ENCODE measurements at regions not wholly inside any gene's neighbourhood (a gene's known extent, or its start where the extent isn't known, plus 50 kb on each side); places are given as distances from the start of the nearest gene placed in this dataset.

- Histone ChIP-seq H3K4me1 (ENCODE audit: control insufficient read depth in 3 of 3, insufficient read depth in 2 of 3, low read depth in 1 of 3, low read length in 2 of 3) (no peaks in the 10 kb centered on the region), H3K4me3 (ENCODE audit: low read depth in 1 of 3, low read length in 3 of 3) (no peak overlapping the region), H3K36me3 (ENCODE audit: control insufficient read depth in 3 of 3, insufficient read depth in 2 of 3, low read depth in 1 of 3, low read length in 3 of 3) (no peaks in the 10 kb centered on the region), H3K9me3 (ENCODE audit: control insufficient read depth in 2 of 2, insufficient read depth in 1 of 2, low read depth in 1 of 2, low read length in 1 of 2) (no peaks in the 10 kb centered on the region), H3K27ac (ENCODE audit: low read depth in 1 of 3, low read length in 2 of 3) (no peak overlapping the region), H3K27me3 (ENCODE audit: control insufficient read depth in 3 of 3, insufficient read depth in 3 of 3, low read length in 3 of 3) (no peaks in the 10 kb centered on the region)
- WGBS, 3 donors: 59 to 67% (median 65%) methylated on average over 3 of the region's 3 CpGs
- DNase-seq (no peak), FAIRE-seq (no peak)
These were observed 94.9 kb upstream of the TNC start for GRCh38 chr9:115212832-115213231.

DNA sequence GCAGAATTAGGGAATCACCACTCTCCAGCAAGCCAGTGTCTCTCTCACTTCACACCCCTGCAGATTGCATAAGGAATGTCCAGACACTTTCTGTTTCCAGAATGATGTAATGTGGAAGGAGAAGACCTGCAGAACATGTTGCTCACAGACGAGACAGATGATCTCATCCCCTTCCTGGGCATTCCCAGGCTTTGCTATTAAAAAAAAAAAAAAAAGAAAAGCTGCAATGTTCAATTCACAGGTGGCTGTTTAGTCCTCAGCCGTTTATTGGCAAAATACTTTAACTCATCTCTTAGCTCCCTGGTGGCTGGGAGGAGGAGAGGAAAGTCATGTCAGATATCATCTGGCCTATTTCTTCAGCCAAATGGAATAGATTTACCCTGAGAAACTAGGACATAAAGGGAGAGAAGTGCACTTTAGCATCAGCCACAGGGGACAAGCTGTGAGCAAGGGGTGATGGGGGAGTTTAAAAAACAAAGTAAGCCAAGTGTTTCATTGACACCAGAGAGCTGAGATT lies 95.9 kb upstream of the TNC start:
- no peaks in the 10 kb centered on the region for H3K4me1 ChIP-seq (ENCODE audit: control insufficient read depth in 3 of 3, insufficient read depth in 2 of 3, low read depth in 1 of 3, low read length in 2 of 3)
- H3K27ac ChIP-seq (ENCODE audit: low read depth in 1 of 3, low read length in 2 of 3): no peak overlapping the region
- DNase-seq: peak in 1 of 2 donors; percentile 60
- no peaks in the 10 kb centered on the region for H3K9me3 ChIP-seq (ENCODE audit: control insufficient read depth in 2 of 2, insufficient read depth in 1 of 2, low read depth in 1 of 2, low read length in 1 of 2)
- 5 to 25% (median 6%) methylated on average over 2 of the region's 2 CpGs for WGBS, 3 donors
- H3K27me3 ChIP-seq (ENCODE audit: control insufficient read depth in 3 of 3, insufficient read depth in 3 of 3, low read length in 3 of 3): no peaks in the 10 kb centered on the region
- FAIRE-seq: no peak
- no peaks in the 10 kb centered on the region for H3K36me3 ChIP-seq (ENCODE audit: control insufficient read depth in 3 of 3, insufficient read depth in 2 of 3, low read depth in 1 of 3, low read length in 3 of 3)
- H3K4me3 ChIP-seq (ENCODE audit: low read depth in 1 of 3, low read length in 3 of 3): no peak overlapping the region

DNA sequence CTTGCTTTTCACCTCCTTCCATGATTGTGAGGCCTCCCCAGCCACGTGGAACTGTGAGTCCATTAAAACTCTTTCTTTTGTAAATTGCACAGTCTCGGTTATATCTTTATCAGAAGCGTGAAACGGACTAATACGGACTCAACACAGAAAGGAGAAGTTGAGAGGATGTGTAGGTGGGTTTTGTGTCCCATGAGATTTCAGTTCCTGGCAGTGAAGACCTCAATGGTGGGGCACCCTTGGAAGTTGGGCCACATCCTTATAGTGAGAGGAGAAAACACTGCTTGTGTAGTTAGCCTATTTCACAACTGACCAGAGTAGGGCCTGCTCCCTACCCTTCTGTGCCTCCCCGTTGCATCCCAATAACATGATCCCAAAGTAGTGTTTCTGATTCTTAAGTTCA lies 98.9 kb upstream of the TNC start:
- Histone ChIP-seq H3K9me3 (ENCODE audit: control insufficient read depth in 2 of 2, insufficient read depth in 1 of 2, low read depth in 1 of 2, low read length in 1 of 2) (no peaks in the 10 kb centered on the region), H3K4me3 (ENCODE audit: low read depth in 1 of 3, low read length in 3 of 3) (no peak overlapping the region), H3K36me3 (ENCODE audit: control insufficient read depth in 3 of 3, insufficient read depth in 2 of 3, low read depth in 1 of 3, low read length in 3 of 3) (no peaks in the 10 kb centered on the region), H3K27me3 (ENCODE audit: control insufficient read depth in 3 of 3, insufficient read depth in 3 of 3, low read length in 3 of 3) (no peaks in the 10 kb centered on the region), H3K27ac (ENCODE audit: low read depth in 1 of 3, low read length in 2 of 3) (no peak overlapping the region), H3K4me1 (ENCODE audit: control insufficient read depth in 3 of 3, insufficient read depth in 2 of 3, low read depth in 1 of 3, low read length in 2 of 3) (no peaks in the 10 kb centered on the region)
- FAIRE-seq (no peak), DNase-seq (no peak)
- WGBS, 3 donors: 85 to 90% (median 89%) methylated on average over 6 of the region's 6 CpGs

GRCh38 chr9:115220319-115221005 lies 102.5 kb upstream of the TNC start:
- DNase-seq (no peak), FAIRE-seq (no peak)
- no peak overlapping the region for H3K27ac ChIP-seq (ENCODE audit: low read depth in 1 of 3, low read length in 2 of 3)
- H3K9me3 ChIP-seq (ENCODE audit: control insufficient read depth in 2 of 2, insufficient read depth in 1 of 2, low read depth in 1 of 2, low read length in 1 of 2): no peaks in the 10 kb centered on the region
- peaks cover 0 to 4% (median 2%) of the 10 kb centered on the region in 3 donors for H3K27me3 ChIP-seq (ENCODE audit: control insufficient read depth in 3 of 3, insufficient read depth in 3 of 3, low read length in 3 of 3)
- WGBS, 3 donors: 84 to 91% (median 88%) methylated on average over 8 of the region's 8 CpGs
- H3K4me3 ChIP-seq (ENCODE audit: low read depth in 1 of 3, low read length in 3 of 3): no peak overlapping the region
- no peaks in the 10 kb centered on the region for H3K4me1 ChIP-seq (ENCODE audit: control insufficient read depth in 3 of 3, insufficient read depth in 2 of 3, low read depth in 1 of 3, low read length in 2 of 3)
- H3K36me3 ChIP-seq (ENCODE audit: control insufficient read depth in 3 of 3, insufficient read depth in 2 of 3, low read depth in 1 of 3, low read length in 3 of 3): no peaks in the 10 kb centered on the region

- Histone ChIP-seq H3K4me1 (ENCODE audit: control insufficient read depth in 3 of 3, insufficient read depth in 2 of 3, low read depth in 1 of 3, low read length in 2 of 3) (no peaks in the 10 kb centered on the region), H3K9me3 (ENCODE audit: control insufficient read depth in 2 of 2, insufficient read depth in 1 of 2, low read depth in 1 of 2, low read length in 1 of 2) (no peaks in the 10 kb centered on the region), H3K27ac (ENCODE audit: low read depth in 1 of 3, low read length in 2 of 3) (no peak overlapping the region), H3K27me3 (ENCODE audit: control insufficient read depth in 3 of 3, insufficient read depth in 3 of 3, low read length in 3 of 3) (peaks cover 0 to 4% (median 2%) of the 10 kb centered on the region in 3 donors), H3K4me3 (ENCODE audit: low read depth in 1 of 3, low read length in 3 of 3) (no peak overlapping the region), H3K36me3 (ENCODE audit: control insufficient read depth in 3 of 3, insufficient read depth in 2 of 3, low read depth in 1 of 3, low read length in 3 of 3) (no peaks in the 10 kb centered on the region)
- no peak for DNase-seq
- 48 to 69% (median 62%) methylated on average over 3 of the region's 3 CpGs for WGBS, 3 donors
- no peak for FAIRE-seq
These were observed 105.5 kb upstream of the TNC start for GRCh38 chr9:115223471-115223870.

DNA sequence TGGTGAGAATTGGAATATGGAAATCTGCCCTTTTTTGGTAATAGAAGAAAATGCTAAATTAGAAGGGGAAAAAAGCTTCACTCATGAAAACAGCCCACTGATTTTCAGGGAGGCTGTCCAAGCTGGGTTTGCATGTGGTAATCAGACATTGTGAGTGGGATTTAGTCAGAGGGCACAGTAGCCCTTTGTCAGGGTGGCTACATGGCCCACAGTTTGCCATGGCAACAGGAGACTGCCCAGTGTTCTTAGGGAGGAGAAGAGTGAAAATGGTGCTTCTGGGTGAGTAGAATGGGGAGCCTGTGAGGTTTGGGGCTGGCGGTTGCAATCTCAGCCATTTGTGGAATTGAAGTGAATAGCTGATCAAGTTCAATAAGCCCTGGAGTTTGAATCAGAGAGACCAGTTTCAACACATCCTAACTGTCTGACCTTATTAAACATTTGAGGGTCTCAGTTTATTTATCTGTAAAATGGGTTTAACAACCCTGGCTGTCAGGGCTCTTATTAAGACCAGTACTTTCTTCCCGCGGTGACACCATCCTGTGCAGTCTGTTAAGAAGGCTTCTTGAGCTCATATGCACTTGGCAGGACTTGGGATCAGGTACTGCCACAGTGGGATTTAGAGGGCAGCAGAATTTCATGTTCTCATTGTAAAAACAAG lies 107.6 kb upstream of the TNC start:
- no peak for DNase-seq
- H3K4me3 ChIP-seq (ENCODE audit: low read depth in 1 of 3, low read length in 3 of 3): no peak overlapping the region

GRCh38 chr9:115226152-115226551 lies 108.2 kb upstream of the TNC start:
- Histone ChIP-seq H3K4me3 (ENCODE audit: low read depth in 1 of 3, low read length in 3 of 3) (no peak overlapping the region), H3K36me3 (ENCODE audit: control insufficient read depth in 3 of 3, insufficient read depth in 2 of 3, low read depth in 1 of 3, low read length in 3 of 3) (no peaks in the 10 kb centered on the region), H3K27me3 (ENCODE audit: control insufficient read depth in 3 of 3, insufficient read depth in 3 of 3, low read length in 3 of 3) (peaks cover 0 to 4% (median 2%) of the 10 kb centered on the region in 3 donors), H3K9me3 (ENCODE audit: control insufficient read depth in 2 of 2, insufficient read depth in 1 of 2, low read depth in 1 of 2, low read length in 1 of 2) (no peaks in the 10 kb centered on the region), H3K4me1 (ENCODE audit: control insufficient read depth in 3 of 3, insufficient read depth in 2 of 3, low read depth in 1 of 3, low read length in 2 of 3) (no peaks in the 10 kb centered on the region), H3K27ac (ENCODE audit: low read depth in 1 of 3, low read length in 2 of 3) (no peak overlapping the region)
- WGBS, 3 donors: 79 to 90% (median 81%) methylated on average over 3 of the region's 3 CpGs
- DNase-seq (no peak), FAIRE-seq (no peak)

More for the DNA sequence above, 107.6 kb upstream of the TNC start:
- FAIRE-seq: no peak
- Histone ChIP-seq H3K27me3 (ENCODE audit: control insufficient read depth in 3 of 3, insufficient read depth in 3 of 3, low read length in 3 of 3) (peaks cover 0 to 4% (median 2%) of the 10 kb centered on the region in 3 donors), H3K4me1 (ENCODE audit: control insufficient read depth in 3 of 3, insufficient read depth in 2 of 3, low read depth in 1 of 3, low read length in 2 of 3) (no peaks in the 10 kb centered on the region), H3K9me3 (ENCODE audit: control insufficient read depth in 2 of 2, insufficient read depth in 1 of 2, low read depth in 1 of 2, low read length in 1 of 2) (no peaks in the 10 kb centered on the region), H3K36me3 (ENCODE audit: control insufficient read depth in 3 of 3, insufficient read depth in 2 of 3, low read depth in 1 of 3, low read length in 3 of 3) (no peaks in the 10 kb centered on the region), H3K27ac (ENCODE audit: low read depth in 1 of 3, low read length in 2 of 3) (no peak overlapping the region)
- 96 to 97% (median 96%) methylated on average over 3 of the region's 3 CpGs for WGBS, 3 donors

DNA sequence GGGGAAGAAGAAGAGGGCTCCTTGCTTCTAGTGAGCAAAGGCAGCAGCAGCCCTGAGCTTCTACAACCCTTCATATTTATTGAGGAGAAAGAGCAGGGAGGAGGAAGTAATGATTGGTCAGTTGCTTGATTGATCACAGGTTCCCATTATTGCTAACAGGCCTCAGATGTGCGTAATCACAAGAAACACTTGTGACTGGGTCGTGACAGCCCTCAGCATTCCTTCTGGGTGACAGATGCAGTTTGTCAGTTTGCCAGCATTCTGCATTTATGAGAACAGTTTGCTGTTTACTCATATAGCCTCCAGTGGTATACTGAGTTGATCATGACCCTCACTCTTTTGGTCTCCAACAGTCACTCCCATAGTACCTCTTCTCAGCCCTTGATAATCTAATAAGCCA lies 111.5 kb upstream of the TNC start:
- no peaks in the 10 kb centered on the region for H3K4me1 ChIP-seq (ENCODE audit: control insufficient read depth in 3 of 3, insufficient read depth in 2 of 3, low read depth in 1 of 3, low read length in 2 of 3)
- no peaks in the 10 kb centered on the region for H3K9me3 ChIP-seq (ENCODE audit: control insufficient read depth in 2 of 2, insufficient read depth in 1 of 2, low read depth in 1 of 2, low read length in 1 of 2)
- no peaks in the 10 kb centered on the region for H3K36me3 ChIP-seq (ENCODE audit: control insufficient read depth in 3 of 3, insufficient read depth in 2 of 3, low read depth in 1 of 3, low read length in 3 of 3)
- no peak overlapping the region for H3K4me3 ChIP-seq (ENCODE audit: low read depth in 1 of 3, low read length in 3 of 3)
- H3K27ac ChIP-seq (ENCODE audit: low read depth in 1 of 3, low read length in 2 of 3): no peak overlapping the region
- WGBS, 3 donors: 80 to 94% (median 84%) methylated on average over 2 of the region's 2 CpGs
- DNase-seq (no peak), FAIRE-seq (no peak)
- H3K27me3 ChIP-seq (ENCODE audit: control insufficient read depth in 3 of 3, insufficient read depth in 3 of 3, low read length in 3 of 3): peaks cover 0 to 2% (median 0%) of the 10 kb centered on the region in 3 donors
